H1 (cell line): ENCODE measurements at regions not wholly inside any gene's neighbourhood (a gene's known extent, or its start where the extent isn't known, plus 50 kb on each side); places are given as distances from the start of the nearest gene placed in this dataset.

Source experiments
- BRCA1 ChIP-seq: IDR thresholded peaks from 2 replicates; pipeline ENCODE4 v1.6.1; 2012; ENCODE audit warnings: low read depth, low read length, improper control_type of control experiment
- CHD1 ChIP-seq: IDR thresholded peaks from 2 replicates; pipeline ENCODE4 v1.6.1; 2012; ENCODE audit warnings: low read depth, low read length, improper control_type of control experiment
- CHD2 ChIP-seq: IDR thresholded peaks from 2 replicates; pipeline ENCODE4 v1.6.1; 2012; ENCODE audit warnings: low read length, improper control_type of control experiment
- CTBP2 ChIP-seq: IDR thresholded peaks from 2 replicates; pipeline ENCODE4 v1.7.0; 2011; ENCODE audit warnings: borderline replicate concordance, mild to moderate bottlenecking, moderate library complexity, mixed read lengths, low read length; ENCODE audit not compliant: insufficient read depth, insufficient read length
- EGR1 ChIP-seq: IDR thresholded peaks from 2 replicates; pipeline ENCODE4 v1.6.1; 2011; ENCODE audit warnings: low read depth, low read length, borderline replicate concordance
- EP300 ChIP-seq, 2 experiments: IDR thresholded peaks; 1 replicate in 1 of 2; 2 replicates in 1 of 2; pipeline ENCODE4 v1.6.1; 2011 to 2012; ENCODE audit warnings: low read depth in 2 of 2, low read length in 2 of 2, mild to moderate bottlenecking in 2 of 2, borderline replicate concordance in 1 of 2, inconsistent platforms in 1 of 2, moderate library complexity in 1 of 2
- JUN ChIP-seq: IDR thresholded peaks from 2 replicates; pipeline ENCODE4 v1.6.1; 2011; ENCODE audit warnings: low read depth, mild to moderate bottlenecking, improper control_type of control experiment, low read length
- NANOG ChIP-seq: IDR thresholded peaks from 2 replicates; pipeline ENCODE4 v1.6.1; 2011; ENCODE audit warnings: low read length, low read depth, mild to moderate bottlenecking, inconsistent platforms; ENCODE audit not compliant: insufficient read depth, poor library complexity, severe bottlenecking
- RBBP5 ChIP-seq: IDR thresholded peaks from 2 replicates; pipeline ENCODE4 v1.7.1; 2012; ENCODE audit warnings: low read depth, mild to moderate bottlenecking, inconsistent platforms, low read length, moderate library complexity, borderline replicate concordance
- SIRT6 ChIP-seq: IDR thresholded peaks from one replicate; pipeline ENCODE4 v1.7.1; 2012; ENCODE audit warnings: low read length, inconsistent platforms
- TF ChIP-seq, protein P1 (sequence below): fragments of 300-600 bp; sonication (generic); IDR thresholded peaks from 2 replicates; pipeline ENCODE4 v1.7.1; 2012; ENCODE audit warnings: low read length, moderate library complexity, mild to moderate bottlenecking, inconsistent platforms; ENCODE audit not compliant: insufficient replicate concordance

DNA sequence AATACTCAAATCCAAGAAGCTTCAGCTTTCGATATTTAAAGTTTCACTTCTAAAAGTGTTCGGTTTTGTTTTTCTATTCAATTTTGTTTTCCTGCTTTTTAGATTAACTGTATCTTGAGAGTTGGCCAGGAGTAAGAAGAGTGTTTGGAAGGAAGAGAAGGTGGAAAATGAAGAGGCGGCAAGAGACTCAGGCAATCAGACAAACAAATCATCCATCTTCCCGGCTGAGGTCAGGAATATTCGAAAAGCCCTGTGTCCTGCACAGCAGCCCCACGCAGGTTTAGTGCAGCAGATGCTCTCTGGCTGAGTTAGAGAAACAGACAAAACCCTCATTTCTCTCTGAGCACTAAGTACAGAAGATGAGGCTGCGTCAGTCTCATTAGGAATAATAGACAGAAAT is 330.3 kb upstream of the NOCT start (continued):
- TF ChIP-seq, protein P1, sequence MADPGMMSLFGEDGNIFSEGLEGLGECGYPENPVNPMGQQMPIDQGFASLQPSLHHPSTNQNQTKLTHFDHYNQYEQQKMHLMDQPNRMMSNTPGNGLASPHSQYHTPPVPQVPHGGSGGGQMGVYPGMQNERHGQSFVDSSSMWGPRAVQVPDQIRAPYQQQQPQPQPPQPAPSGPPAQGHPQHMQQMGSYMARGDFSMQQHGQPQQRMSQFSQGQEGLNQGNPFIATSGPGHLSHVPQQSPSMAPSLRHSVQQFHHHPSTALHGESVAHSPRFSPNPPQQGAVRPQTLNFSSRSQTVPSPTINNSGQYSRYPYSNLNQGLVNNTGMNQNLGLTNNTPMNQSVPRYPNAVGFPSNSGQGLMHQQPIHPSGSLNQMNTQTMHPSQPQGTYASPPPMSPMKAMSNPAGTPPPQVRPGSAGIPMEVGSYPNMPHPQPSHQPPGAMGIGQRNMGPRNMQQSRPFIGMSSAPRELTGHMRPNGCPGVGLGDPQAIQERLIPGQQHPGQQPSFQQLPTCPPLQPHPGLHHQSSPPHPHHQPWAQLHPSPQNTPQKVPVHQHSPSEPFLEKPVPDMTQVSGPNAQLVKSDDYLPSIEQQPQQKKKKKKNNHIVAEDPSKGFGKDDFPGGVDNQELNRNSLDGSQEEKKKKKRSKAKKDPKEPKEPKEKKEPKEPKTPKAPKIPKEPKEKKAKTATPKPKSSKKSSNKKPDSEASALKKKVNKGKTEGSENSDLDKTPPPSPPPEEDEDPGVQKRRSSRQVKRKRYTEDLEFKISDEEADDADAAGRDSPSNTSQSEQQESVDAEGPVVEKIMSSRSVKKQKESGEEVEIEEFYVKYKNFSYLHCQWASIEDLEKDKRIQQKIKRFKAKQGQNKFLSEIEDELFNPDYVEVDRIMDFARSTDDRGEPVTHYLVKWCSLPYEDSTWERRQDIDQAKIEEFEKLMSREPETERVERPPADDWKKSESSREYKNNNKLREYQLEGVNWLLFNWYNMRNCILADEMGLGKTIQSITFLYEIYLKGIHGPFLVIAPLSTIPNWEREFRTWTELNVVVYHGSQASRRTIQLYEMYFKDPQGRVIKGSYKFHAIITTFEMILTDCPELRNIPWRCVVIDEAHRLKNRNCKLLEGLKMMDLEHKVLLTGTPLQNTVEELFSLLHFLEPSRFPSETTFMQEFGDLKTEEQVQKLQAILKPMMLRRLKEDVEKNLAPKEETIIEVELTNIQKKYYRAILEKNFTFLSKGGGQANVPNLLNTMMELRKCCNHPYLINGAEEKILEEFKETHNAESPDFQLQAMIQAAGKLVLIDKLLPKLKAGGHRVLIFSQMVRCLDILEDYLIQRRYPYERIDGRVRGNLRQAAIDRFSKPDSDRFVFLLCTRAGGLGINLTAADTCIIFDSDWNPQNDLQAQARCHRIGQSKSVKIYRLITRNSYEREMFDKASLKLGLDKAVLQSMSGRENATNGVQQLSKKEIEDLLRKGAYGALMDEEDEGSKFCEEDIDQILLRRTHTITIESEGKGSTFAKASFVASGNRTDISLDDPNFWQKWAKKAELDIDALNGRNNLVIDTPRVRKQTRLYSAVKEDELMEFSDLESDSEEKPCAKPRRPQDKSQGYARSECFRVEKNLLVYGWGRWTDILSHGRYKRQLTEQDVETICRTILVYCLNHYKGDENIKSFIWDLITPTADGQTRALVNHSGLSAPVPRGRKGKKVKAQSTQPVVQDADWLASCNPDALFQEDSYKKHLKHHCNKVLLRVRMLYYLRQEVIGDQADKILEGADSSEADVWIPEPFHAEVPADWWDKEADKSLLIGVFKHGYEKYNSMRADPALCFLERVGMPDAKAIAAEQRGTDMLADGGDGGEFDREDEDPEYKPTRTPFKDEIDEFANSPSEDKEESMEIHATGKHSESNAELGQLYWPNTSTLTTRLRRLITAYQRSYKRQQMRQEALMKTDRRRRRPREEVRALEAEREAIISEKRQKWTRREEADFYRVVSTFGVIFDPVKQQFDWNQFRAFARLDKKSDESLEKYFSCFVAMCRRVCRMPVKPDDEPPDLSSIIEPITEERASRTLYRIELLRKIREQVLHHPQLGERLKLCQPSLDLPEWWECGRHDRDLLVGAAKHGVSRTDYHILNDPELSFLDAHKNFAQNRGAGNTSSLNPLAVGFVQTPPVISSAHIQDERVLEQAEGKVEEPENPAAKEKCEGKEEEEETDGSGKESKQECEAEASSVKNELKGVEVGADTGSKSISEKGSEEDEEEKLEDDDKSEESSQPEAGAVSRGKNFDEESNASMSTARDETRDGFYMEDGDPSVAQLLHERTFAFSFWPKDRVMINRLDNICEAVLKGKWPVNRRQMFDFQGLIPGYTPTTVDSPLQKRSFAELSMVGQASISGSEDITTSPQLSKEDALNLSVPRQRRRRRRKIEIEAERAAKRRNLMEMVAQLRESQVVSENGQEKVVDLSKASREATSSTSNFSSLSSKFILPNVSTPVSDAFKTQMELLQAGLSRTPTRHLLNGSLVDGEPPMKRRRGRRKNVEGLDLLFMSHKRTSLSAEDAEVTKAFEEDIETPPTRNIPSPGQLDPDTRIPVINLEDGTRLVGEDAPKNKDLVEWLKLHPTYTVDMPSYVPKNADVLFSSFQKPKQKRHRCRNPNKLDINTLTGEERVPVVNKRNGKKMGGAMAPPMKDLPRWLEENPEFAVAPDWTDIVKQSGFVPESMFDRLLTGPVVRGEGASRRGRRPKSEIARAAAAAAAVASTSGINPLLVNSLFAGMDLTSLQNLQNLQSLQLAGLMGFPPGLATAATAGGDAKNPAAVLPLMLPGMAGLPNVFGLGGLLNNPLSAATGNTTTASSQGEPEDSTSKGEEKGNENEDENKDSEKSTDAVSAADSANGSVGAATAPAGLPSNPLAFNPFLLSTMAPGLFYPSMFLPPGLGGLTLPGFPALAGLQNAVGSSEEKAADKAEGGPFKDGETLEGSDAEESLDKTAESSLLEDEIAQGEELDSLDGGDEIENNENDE = no peak
- no peak for TF ChIP-seq EGR1
- TF ChIP-seq CTBP2 = no peak
- TF ChIP-seq CHD1 = no peak
- no peak for TF ChIP-seq BRCA1
- TF ChIP-seq CHD2 = no peak
- no peak for TF ChIP-seq EP300 (IDR thresholded peaks at IDR 0.05; ENCODE audit: borderline replicate concordance in 1 of 2, low read depth in 2 of 2, low read length in 2 of 2)
- TF ChIP-seq RBBP5 = no peak
- TF ChIP-seq JUN = no peak
- no peak for TF ChIP-seq SIRT6
- no peak for TF ChIP-seq NANOG
